ENCODE measurements at regions not wholly inside any gene's neighbourhood (a gene's known extent, or its start where the extent isn't known, plus 50 kb on each side); places are given as distances from the start of the nearest gene placed in this dataset.

DNA sequence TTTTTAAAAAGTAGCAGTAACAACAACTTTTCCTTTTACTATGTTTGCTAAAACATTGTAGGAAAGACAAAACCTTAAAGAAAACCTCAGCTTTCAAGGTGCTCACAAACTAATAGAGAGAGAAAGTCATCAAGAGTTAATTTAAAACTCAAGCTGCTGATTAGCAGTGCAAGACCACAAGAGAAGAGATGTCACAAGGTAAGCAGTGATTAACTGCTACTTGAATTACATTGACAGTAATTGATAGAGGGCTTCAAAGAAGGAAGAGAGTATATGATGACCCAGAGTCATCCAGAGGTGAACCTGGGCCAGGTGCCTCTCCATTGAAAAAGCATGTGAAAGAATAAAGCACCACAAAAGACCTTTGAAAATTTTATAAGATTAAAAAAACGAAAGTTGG, 939.6 kb upstream of the CNTNAP5 start:
- Histone ChIP-seq H3K4me1 (ENCODE audit: control insufficient read depth in 1 of 2, low read depth in 2 of 2) (no peaks in the 10 kb centered on the region), H3K4me3 (no peak overlapping the region), H3K9me3 (no peaks in the 10 kb centered on the region), H3K36me3 (no peaks in the 10 kb centered on the region), H3K27ac (no peak overlapping the region), H3K27me3 (replicated peaks; ENCODE audit: insufficient read depth) (no peaks in the 10 kb centered on the region)
- TF ChIP-seq, protein P1, sequence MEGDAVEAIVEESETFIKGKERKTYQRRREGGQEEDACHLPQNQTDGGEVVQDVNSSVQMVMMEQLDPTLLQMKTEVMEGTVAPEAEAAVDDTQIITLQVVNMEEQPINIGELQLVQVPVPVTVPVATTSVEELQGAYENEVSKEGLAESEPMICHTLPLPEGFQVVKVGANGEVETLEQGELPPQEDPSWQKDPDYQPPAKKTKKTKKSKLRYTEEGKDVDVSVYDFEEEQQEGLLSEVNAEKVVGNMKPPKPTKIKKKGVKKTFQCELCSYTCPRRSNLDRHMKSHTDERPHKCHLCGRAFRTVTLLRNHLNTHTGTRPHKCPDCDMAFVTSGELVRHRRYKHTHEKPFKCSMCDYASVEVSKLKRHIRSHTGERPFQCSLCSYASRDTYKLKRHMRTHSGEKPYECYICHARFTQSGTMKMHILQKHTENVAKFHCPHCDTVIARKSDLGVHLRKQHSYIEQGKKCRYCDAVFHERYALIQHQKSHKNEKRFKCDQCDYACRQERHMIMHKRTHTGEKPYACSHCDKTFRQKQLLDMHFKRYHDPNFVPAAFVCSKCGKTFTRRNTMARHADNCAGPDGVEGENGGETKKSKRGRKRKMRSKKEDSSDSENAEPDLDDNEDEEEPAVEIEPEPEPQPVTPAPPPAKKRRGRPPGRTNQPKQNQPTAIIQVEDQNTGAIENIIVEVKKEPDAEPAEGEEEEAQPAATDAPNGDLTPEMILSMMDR (IDR thresholded peaks at IDR 0.05) = no peak
- ATAC-seq (ENCODE audit: insufficient number of reproducible peaks, low FRiP score, low read depth) (no peak), DNase-seq (ENCODE audit: low spot score) (no peak)

DNA sequence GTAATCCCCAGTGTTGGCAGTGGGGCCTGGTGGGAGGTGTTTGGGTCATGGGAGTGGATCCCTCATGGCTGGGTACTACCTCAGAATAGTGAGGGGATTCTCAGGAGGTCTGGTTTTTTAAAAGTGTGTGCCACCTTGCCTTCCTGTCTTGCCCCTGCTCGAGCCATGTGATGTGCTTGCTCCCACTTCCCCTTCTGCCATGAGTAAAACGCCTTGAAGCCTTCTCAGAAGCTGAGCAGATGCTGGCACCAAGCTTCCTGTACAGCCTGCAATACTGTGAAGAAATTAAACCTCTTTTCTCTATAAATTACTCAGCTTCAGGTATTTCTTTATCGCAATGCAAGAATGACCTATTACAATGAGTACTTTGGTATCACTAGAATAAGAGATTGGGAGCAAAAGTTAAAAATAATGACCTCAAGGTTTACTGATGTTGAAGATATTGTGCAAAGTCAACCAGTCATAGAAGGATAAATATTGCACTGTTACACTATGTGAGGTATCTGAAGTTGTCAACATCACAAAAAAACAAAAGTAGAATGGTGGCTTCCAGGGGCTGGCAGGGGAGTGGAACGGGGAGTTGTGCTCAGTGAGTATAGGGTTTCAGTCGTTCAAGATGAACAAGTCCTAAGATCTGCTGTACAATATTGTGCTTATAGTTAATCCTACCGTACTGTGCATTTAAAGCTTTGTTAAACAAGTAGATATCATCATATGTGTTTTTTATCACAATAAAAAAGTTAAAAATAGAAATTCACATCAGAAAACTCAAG, 938.3 kb upstream of the CNTNAP5 start:
- H3K27ac ChIP-seq = no peak overlapping the region
- no peak for ATAC-seq (ENCODE audit: insufficient number of reproducible peaks, low FRiP score, low read depth)
- no peaks in the 10 kb centered on the region for H3K4me1 ChIP-seq (ENCODE audit: control insufficient read depth in 1 of 2, low read depth in 2 of 2)
- no peak overlapping the region for H3K4me3 ChIP-seq
- no peaks in the 10 kb centered on the region for H3K9me3 ChIP-seq
- TF ChIP-seq, protein P1 (IDR thresholded peaks at IDR 0.05) = no peak
- H3K36me3 ChIP-seq = no peaks in the 10 kb centered on the region
- DNase-seq (ENCODE audit: low spot score) = no peak
- H3K27me3 ChIP-seq (replicated peaks; ENCODE audit: insufficient read depth) = no peaks in the 10 kb centered on the region

DNA sequence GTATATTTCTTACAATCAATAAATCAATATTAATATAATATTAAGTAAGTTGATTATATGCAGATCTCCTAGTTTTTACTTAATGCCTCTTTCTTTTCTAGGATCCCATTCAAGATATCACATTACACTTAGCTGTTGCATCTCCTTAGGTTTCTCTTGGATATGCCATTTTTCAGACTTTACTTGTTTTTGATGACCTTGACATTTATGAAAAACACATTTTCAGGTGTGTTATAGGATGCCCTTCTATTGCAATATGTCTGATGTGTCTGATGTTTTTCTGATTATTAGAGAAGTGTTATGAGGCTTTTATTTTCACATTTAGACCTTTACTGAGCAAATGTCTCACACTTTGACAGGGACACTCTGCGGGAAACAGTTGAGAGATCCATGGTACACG, 933.6 kb upstream of the CNTNAP5 start:
- DNase-seq (ENCODE audit: low spot score) (no peak), ATAC-seq (ENCODE audit: insufficient number of reproducible peaks, low FRiP score, low read depth) (no peak)
- Histone ChIP-seq H3K27ac (no peak overlapping the region), H3K4me3 (no peak overlapping the region), H3K4me1 (ENCODE audit: control insufficient read depth in 1 of 2, low read depth in 2 of 2) (no peaks in the 10 kb centered on the region), H3K9me3 (no peaks in the 10 kb centered on the region), H3K27me3 (replicated peaks; ENCODE audit: insufficient read depth) (no peaks in the 10 kb centered on the region), H3K36me3 (no peaks in the 10 kb centered on the region)
- TF ChIP-seq, protein P1 (IDR thresholded peaks at IDR 0.05) = no peak

DNA sequence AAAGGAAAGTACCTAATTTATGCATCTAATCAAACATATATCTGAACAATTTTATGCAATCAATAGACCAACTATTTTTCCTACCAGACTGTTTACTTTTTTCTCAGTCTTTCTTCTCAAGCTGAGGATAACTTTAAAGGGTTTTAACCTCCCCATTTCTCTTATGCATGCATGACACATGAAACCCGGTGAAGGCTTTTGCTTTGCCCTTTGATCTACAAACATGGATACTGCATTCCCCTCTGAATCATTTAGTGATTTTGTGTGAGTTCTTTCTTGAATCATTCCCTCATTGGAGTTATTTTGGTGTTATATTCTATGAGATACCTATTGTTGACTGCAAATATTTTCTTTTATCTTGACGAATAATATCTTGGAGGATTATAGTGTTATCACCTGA, 931.9 kb upstream of the CNTNAP5 start:
- ATAC-seq (ENCODE audit: insufficient number of reproducible peaks, low FRiP score, low read depth) (no peak), DNase-seq (ENCODE audit: low spot score) (no peak)
- H3K27me3 ChIP-seq (replicated peaks; ENCODE audit: insufficient read depth) = no peaks in the 10 kb centered on the region
- no peaks in the 10 kb centered on the region for H3K9me3 ChIP-seq
- TF ChIP-seq, protein P1 (IDR thresholded peaks at IDR 0.05) = no peak
- H3K36me3 ChIP-seq = no peaks in the 10 kb centered on the region
- H3K4me1 ChIP-seq (ENCODE audit: control insufficient read depth in 1 of 2, low read depth in 2 of 2) = no peaks in the 10 kb centered on the region
- no peak overlapping the region for H3K4me3 ChIP-seq
- no peak overlapping the region for H3K27ac ChIP-seq

DNA sequence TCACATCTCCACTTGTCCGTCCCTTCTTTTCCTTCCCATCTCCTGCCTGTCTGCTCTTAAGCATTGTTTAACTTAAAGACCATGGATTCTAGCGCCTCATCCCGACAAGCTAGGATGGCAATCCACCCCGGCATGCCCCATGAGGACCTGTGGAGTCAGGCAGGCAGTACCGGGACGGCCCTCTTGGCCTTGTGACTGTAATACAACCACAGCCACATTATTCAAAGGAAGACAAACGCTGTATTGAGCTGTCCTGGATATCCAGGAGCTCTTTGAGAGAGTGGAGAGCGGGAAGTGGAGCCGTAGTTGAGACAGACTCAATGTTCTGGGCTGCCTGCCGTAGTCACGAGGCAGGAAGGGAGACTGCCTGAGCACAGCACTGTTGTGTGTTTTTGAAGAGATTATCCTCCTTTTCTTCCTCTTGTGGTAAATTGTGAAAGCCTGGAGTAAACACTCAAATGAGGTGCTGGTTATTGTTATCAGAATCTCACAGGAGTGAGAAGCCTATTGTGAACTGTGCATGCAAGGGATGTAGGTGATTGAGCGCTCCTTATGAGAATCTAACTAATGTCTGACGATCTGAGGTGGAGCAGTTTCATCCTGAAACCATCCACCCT, 929.8 kb upstream of the CNTNAP5 start:
- TF ChIP-seq, protein P1 (IDR thresholded peaks at IDR 0.05) = no peak
- no peak for ATAC-seq (ENCODE audit: insufficient number of reproducible peaks, low FRiP score, low read depth)

More for the DNA sequence above, 929.8 kb upstream of the CNTNAP5 start:
- H3K36me3 ChIP-seq = no peaks in the 10 kb centered on the region
- no peak overlapping the region for H3K27ac ChIP-seq
- H3K4me1 ChIP-seq (ENCODE audit: control insufficient read depth in 1 of 2, low read depth in 2 of 2) = no peaks in the 10 kb centered on the region
- no peaks in the 10 kb centered on the region for H3K27me3 ChIP-seq (replicated peaks; ENCODE audit: insufficient read depth)
- H3K4me3 ChIP-seq = no peak overlapping the region
- no peak for DNase-seq (ENCODE audit: low spot score)
- no peaks in the 10 kb centered on the region for H3K9me3 ChIP-seq
